ENCODE measurements at regions not wholly inside any gene's neighbourhood (a gene's known extent, or its start where the extent isn't known, plus 50 kb on each side); places are given as distances from the start of the nearest gene placed in this dataset.
"Not testable (repeated sequence)": the region's sequence is repeated elsewhere in the genome, so short reads cannot be mapped to it uniquely, and the experiment has no call there.

- no peak for TF ChIP-seq CTCF (IDR thresholded peaks at IDR 0.05; ENCODE audit: low read length, missing control alignments)
- no peak overlapping the region for H3K4me3 ChIP-seq (replicated peaks; ENCODE audit: low read depth, low read length)
- no peak for DNase-seq (ENCODE audit: low read depth)
Measured at GRCh38 chr1:95793893-95794292, 559.9 kb downstream of the RWDD3 start.

- not testable (repeated sequence) for H3K4me3 ChIP-seq (replicated peaks; ENCODE audit: low read depth, low read length); DNase-seq (ENCODE audit: low read depth)
Measured at GRCh38 chr1:95797761-95798160, 563.8 kb downstream of the RWDD3 start.

GRCh38 chr1:95806171-95806570, 572.2 kb downstream of the RWDD3 start:
- no peak overlapping the region for H3K4me3 ChIP-seq (replicated peaks; ENCODE audit: low read depth, low read length)
- DNase-seq (ENCODE audit: low read depth) = no peak
- no peak for TF ChIP-seq CTCF (IDR thresholded peaks at IDR 0.05; ENCODE audit: low read length, missing control alignments)

GRCh38 chr1:95809391-95809790, 575.4 kb downstream of the RWDD3 start:
- TF ChIP-seq CTCF (IDR thresholded peaks at IDR 0.05; ENCODE audit: low read length, missing control alignments) = no peak
- H3K4me3 ChIP-seq (replicated peaks; ENCODE audit: low read depth, low read length) = no peak overlapping the region
- DNase-seq (ENCODE audit: low read depth) = no peak

DNA sequence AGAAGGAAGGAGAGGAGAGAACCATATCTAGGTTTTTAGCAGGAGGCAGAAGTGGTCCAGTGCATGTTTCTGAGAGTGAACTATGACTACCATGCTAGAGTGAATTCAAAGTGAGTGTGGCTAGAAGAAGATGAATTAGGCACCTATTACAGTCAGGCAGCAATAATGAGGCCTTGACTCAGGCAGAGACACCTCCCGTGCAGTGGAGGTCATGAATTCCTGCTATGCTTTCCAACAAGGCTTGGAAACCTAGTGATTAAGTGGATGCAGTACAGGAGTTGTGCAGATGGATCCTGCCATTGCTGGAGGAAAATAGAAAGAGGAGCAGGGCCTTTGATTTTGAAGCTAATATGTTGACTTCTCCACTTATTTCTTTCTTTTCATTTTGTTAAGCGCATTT, 581.5 kb downstream of the RWDD3 start:
- TF ChIP-seq CTCF (IDR thresholded peaks at IDR 0.05; ENCODE audit: low read length, missing control alignments) = no peak
- H3K4me3 ChIP-seq (replicated peaks; ENCODE audit: low read depth, low read length) = no peak overlapping the region
- no peak for DNase-seq (ENCODE audit: low read depth)

DNA sequence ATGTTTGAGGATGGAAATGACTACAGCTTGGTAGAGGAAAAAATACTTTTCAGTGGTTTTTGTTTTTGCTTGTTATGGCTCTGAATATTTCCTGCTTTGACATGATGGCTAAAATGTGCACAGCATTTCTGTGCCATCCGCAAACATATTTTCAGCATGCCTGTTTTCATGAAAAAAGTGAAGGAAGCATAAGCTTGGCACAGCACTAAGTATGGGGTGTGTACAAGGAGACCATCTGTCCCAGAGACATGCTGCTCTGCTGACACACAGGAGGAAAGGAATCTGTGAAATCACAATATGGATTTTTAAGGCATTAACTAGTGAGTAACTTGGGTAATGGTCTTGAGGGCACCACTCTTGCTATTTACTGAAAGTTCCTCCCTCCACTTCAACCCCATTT, 595.5 kb downstream of the RWDD3 start:
- no peak for TF ChIP-seq CTCF (IDR thresholded peaks at IDR 0.05; ENCODE audit: low read length, missing control alignments)
- DNase-seq (ENCODE audit: low read depth) = no peak
- H3K4me3 ChIP-seq (replicated peaks; ENCODE audit: low read depth, low read length) = no peak overlapping the region

DNA sequence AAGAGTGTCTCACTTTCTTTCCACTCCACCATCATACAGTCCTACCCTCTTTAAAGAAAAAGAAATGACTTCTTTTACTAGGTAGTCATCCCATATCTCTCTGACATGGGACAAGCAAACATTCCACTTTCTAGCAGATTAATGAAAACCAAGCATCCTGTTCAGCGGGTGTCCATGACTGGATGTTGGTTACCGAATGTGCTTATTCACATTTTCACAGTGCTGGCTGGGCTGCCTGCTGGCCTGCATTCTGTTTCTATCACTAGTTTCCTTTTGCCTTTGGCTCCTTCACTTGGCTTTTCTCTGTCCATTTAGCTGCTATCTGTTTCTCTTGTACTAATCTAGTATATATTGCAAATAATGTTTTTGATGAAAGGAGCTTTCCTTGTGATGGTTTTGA, 598.4 kb downstream of the RWDD3 start:
- TF ChIP-seq CTCF (IDR thresholded peaks at IDR 0.05; ENCODE audit: low read length, missing control alignments) = no peak
- H3K4me3 ChIP-seq (replicated peaks; ENCODE audit: low read depth, low read length) = no peak overlapping the region
- DNase-seq (ENCODE audit: low read depth) = no peak

DNA sequence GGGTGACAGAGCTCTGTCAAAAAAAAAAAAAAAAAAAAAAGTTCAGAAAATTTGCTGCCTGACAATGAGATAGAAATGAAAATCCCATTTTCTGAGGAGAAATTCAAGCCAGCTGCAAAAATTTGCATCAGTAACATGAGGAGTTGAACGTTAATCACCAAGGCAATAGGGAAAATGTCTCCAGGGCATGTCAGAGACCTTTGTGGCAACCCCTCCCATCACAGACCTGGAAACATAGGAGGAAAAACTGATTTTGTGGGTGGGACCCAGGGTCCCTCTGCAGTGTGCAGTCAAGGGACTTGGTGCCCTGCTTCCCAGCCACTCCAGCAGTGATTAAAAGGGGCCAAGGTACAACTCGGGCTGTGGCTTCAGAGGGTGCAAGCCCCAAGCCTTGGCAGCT, 615.4 kb downstream of the RWDD3 start:
- H3K4me3 ChIP-seq (replicated peaks; ENCODE audit: low read depth, low read length) = no peak overlapping the region
- DNase-seq (ENCODE audit: low read depth) = no peak
- no peak for TF ChIP-seq CTCF (IDR thresholded peaks at IDR 0.05; ENCODE audit: low read length, missing control alignments)
